Left lung (tissue), 4 donors: ENCODE measurements at regions not wholly inside any gene's neighbourhood (a gene's known extent, or its start where the extent isn't known, plus 50 kb on each side); places are given as distances from the start of the nearest gene placed in this dataset.

Experiments
- ATAC-seq: fragments of 200-7000 bp; cut with Tn5 transposase; one replicate; pipeline ENCODE4 v1.9.1; 2020; ENCODE audit warnings: moderate library complexity
- DNase-seq, 4 donors: peaks; one replicate each; pipeline ENCODE4 v3.0.0-alpha.2; 2013 to 2020
- H3K27ac ChIP-seq, 2 donors: fragments of 200-600 bp; sonication (generic) in 1 of 2; one replicate each; pipeline versions ENCODE4 v1.5.0 to v1.8.0; 2020 to 2021
- H3K27me3 ChIP-seq, 2 donors: fragments of 200-600 bp; sonication (generic) in 1 of 2; one replicate each; pipeline versions ENCODE4 v1.5.0 to v1.8.0; 2020 to 2021
- H3K36me3 ChIP-seq, 2 donors: fragments of 200-600 bp; sonication (generic) in 1 of 2; one replicate each; pipeline versions ENCODE4 v1.5.0 to v1.8.0; 2020 to 2021
- H3K4me1 ChIP-seq, 2 donors: fragments of 200-600 bp; one replicate each; pipeline ENCODE4 v1.8.0; 2021
- H3K4me3 ChIP-seq, 2 donors: fragments of 200-600 bp; sonication (generic) in 1 of 2; one replicate each; pipeline versions ENCODE4 v1.5.0 to v1.8.0; 2020 to 2021; ENCODE audit warnings: mild to moderate bottlenecking in 1 of 2
- H3K9me3 ChIP-seq, 2 donors: fragments of 200-600 bp; sonication (generic) in 1 of 2; one replicate each; pipeline versions ENCODE4 v1.5.0 to v1.8.0; 2020 to 2021
- intact Hi-C, 2 donors: fragments of 100-400 bp; cut with DNase I; formaldehyde crosslinking; loops; one replicate each; pipeline versions ENCODE4 v1.11.2 to v1.14.2; 2022
- TF ChIP-seq, protein P1 (sequence below), 2 donors: fragments of 200-600 bp; sonication (generic) in 1 of 2; IDR thresholded peaks; one replicate each; pipeline versions ENCODE4 v1.5.0 to v1.8.0; 2021; ENCODE audit warnings: antibody characterized with exemption in 2 of 2
- donor health status: DM: no; HTN: yes; CAD: no.
- donor health status: DM: no; HTN: no; CAD: no.

DNA sequence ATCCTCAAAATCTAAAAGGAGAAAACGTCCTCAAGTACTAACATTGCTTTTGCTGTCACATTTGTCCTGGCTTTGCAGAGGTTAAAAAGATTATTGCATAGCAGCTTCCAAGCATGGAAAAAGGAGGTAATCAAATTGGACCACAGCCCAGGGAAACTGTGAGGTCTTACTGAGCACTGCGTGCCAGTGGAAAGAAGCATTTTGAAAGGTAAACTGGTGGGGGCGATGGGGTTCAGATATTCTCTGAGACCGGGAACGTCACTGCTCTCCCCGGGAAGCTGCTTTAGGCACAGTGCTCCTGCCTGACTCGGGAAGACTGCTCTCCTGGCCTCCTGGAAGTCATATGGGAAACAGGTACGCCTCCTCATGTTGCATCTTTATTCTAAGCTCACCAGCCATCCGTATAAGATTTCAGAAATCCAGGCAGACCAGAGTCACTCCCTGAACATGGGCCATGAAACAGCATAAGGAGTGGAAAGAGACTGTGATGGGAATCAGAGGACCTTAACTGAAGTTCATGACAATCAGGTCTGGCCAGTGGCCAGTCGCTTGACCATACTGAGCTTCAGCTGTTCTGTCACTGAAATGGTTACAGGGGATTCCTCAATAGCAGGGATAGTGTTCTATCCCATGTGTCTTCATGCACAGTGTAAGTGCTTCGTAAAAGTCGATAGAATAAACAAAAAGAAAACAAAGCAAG is 284.1 kb downstream of the TRIB2 start:
- Histone ChIP-seq H3K4me3 (no peak overlapping the region), H3K27ac (no peak overlapping the region)
- intact Hi-C loops = no loop called here

DNA sequence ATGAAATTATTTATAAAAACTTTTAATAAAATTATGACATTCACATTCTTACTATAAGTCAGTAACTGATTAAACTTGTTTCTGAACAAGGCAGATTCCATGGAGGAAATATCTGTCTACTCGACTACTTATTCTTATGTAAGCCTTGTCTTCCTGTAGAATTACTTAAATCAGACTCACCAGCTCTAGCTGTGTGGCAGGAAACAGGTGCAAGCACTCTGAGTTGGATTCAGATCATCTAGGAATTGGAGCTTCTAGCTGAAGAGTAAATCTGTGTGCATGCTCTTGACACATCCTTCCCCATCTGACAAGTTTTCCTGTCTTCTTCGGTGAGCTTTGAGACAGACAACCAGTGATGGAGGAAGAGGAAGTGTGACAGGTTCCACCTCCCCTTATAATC is 284.7 kb downstream of the TRIB2 start:
- Histone ChIP-seq H3K9me3 (no peaks in the 10 kb centered on the region), H3K36me3 (no peaks in the 10 kb centered on the region), H3K27ac (no peak overlapping the region), H3K4me3 (no peak overlapping the region), H3K27me3 (no peaks in the 10 kb centered on the region), H3K4me1 (peaks cover 0 to 4% of the 10 kb centered on the region in 2 donors)
- intact Hi-C loops = no loop called here
- DNase-seq (no peak), ATAC-seq (no peak)
- TF ChIP-seq, protein P1, sequence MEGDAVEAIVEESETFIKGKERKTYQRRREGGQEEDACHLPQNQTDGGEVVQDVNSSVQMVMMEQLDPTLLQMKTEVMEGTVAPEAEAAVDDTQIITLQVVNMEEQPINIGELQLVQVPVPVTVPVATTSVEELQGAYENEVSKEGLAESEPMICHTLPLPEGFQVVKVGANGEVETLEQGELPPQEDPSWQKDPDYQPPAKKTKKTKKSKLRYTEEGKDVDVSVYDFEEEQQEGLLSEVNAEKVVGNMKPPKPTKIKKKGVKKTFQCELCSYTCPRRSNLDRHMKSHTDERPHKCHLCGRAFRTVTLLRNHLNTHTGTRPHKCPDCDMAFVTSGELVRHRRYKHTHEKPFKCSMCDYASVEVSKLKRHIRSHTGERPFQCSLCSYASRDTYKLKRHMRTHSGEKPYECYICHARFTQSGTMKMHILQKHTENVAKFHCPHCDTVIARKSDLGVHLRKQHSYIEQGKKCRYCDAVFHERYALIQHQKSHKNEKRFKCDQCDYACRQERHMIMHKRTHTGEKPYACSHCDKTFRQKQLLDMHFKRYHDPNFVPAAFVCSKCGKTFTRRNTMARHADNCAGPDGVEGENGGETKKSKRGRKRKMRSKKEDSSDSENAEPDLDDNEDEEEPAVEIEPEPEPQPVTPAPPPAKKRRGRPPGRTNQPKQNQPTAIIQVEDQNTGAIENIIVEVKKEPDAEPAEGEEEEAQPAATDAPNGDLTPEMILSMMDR (IDR thresholded peaks at IDR 0.05) = no peak

More for the DNA sequence above, 284.1 kb downstream of the TRIB2 start:
- no peak for DNase-seq
- H3K4me1 ChIP-seq = no peaks in the 10 kb centered on the region
- H3K27me3 ChIP-seq = no peaks in the 10 kb centered on the region
- TF ChIP-seq, protein P1 (IDR thresholded peaks at IDR 0.05) = no peak
- no peaks in the 10 kb centered on the region for H3K9me3 ChIP-seq
- no peak for ATAC-seq
- no peaks in the 10 kb centered on the region for H3K36me3 ChIP-seq

DNA sequence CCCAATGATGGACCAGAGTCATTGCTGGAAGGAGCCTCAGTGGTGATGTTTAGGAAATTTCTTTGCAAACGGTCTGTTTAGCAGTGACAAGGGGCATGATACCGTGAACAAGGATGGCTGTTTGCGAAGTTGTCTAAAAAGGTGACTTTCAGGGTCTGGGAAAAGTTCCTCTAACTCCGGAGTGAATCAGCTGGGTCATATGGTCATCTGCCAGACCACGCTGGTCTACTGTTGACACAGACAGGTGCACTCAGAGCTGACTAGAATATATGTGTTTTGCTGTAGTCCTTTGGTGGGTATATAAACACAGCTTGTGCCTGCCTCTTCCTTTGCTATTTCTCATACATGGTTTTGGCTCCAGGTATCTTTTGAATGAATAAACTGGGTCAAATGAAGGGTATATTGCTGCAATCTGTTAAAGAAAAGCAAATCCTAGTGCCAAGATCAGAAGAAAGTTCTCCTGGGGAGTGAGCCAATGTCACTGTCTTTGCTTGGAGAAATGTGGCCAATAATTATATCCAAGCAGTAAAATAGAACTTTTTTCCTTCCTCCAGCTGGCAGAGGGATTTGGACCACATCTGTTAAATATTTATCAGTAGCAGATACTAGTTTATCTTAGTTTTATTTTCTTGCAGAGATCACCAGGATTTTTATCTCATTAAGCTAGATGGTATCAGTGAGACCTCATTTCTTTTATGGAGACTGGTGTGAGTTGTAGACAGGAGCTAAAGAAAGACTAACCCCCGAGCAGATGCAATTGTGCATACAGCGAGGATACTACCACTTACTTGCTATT is 286.0 kb downstream of the TRIB2 start:
- H3K4me1 ChIP-seq = peaks cover 0 to 12% of the 10 kb centered on the region in 2 donors
- intact Hi-C loops = no loop called here
- no peak for ATAC-seq
- H3K9me3 ChIP-seq = no peaks in the 10 kb centered on the region
- no peaks in the 10 kb centered on the region for H3K27me3 ChIP-seq
- no peak overlapping the region for H3K27ac ChIP-seq
- no peak for DNase-seq
- H3K36me3 ChIP-seq = no peaks in the 10 kb centered on the region
- H3K4me3 ChIP-seq = no peak overlapping the region
- TF ChIP-seq, protein P1 (IDR thresholded peaks at IDR 0.05) = no peak

DNA sequence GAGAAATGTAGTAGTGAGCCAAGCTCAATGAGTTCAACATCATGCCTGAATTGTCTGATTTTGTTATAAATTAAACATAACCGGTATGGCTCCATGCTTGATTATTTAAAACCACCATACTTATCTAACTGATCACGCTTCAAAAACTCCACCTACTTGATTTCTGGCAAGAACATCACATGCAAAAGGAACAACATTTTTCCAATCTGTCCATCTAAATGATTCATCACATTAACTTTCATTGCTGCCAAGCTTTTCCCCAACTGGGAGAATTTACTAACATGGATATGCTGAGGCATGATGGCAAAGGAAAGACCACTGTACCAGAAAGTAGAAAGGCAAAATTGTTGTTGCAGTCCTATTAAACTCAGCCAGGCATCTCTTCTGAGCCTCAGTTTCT is 286.8 kb downstream of the TRIB2 start:
- TF ChIP-seq, protein P1 (IDR thresholded peaks at IDR 0.05) = no peak
- ATAC-seq (no peak), DNase-seq (no peak)
- peaks cover 0 to 12% of the 10 kb centered on the region in 2 donors for H3K4me1 ChIP-seq
- no peak overlapping the region for H3K4me3 ChIP-seq
- no peaks in the 10 kb centered on the region for H3K36me3 ChIP-seq
- intact Hi-C loops = no loop called here
- H3K27me3 ChIP-seq = no peaks in the 10 kb centered on the region
- no peak overlapping the region for H3K27ac ChIP-seq
- no peaks in the 10 kb centered on the region for H3K9me3 ChIP-seq

DNA sequence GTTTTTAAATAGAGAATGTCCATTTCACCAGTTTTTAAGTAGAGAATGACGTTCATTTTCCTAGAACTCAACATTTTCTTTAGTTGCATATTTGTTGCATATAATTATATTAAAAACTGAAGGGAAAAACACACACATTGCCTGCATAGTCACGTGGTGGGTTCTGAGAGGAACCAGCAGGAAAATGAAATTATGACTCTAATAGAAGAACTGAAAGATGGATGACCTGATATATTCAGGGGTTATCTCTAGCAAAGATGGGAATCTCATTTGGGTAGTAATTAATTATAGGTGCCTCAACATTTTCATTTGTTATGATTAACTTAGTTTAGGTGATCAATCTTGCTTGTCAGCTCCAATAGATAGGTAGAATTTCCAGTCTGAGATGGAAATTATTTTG is 288.3 kb downstream of the TRIB2 start:
- H3K4me3 ChIP-seq = no peak overlapping the region
- H3K36me3 ChIP-seq = no peaks in the 10 kb centered on the region
- no peaks in the 10 kb centered on the region for H3K27me3 ChIP-seq
- TF ChIP-seq, protein P1 (IDR thresholded peaks at IDR 0.05) = no peak
- no peak for DNase-seq
- intact Hi-C loops = loop anchor here in 1 of 2 donors (5.0 kb wide), 1 partner anchor 1173 kb away; no protein-coding TSS in a partner anchor
- ATAC-seq = no peak
- H3K4me1 ChIP-seq = peaks cover 0 to 12% of the 10 kb centered on the region in 2 donors
- H3K9me3 ChIP-seq = no peaks in the 10 kb centered on the region
- no peak overlapping the region for H3K27ac ChIP-seq
